Stimulated activated CD4-positive, alpha-beta T cell treated with anti-CD3 and anti-CD28 coated beads, Interleukin-2, amount 100 ng/mL, for 48 hours (primary cell): ENCODE measurements at regions not wholly inside any gene's neighbourhood (a gene's known extent, or its start where the extent isn't known, plus 50 kb on each side); places are given as distances from the start of the nearest gene placed in this dataset.
"Not testable (repeated sequence)": the region's sequence is repeated elsewhere in the genome, so short reads cannot be mapped to it uniquely, and the experiment has no call there.

ENCODE experiments used
- DNase-seq, 2 donors: peaks; one replicate each; pipeline ENCODE4 v3.0.0-alpha.2; 2020

GRCh38 chr9:110129425-110129824 is 78.5 kb downstream of the C9orf152 start:
- no peak for DNase-seq

- no peak for DNase-seq
Measured at GRCh38 chr9:110130211-110130610, 77.7 kb downstream of the C9orf152 start.

GRCh38 chr9:110130791-110131416 is 77.1 kb downstream of the C9orf152 start:
- DNase-seq, result no peak

- DNase-seq, result no peak
Measured at GRCh38 chr9:110131499-110131898, 76.5 kb downstream of the C9orf152 start.

GRCh38 chr9:110132531-110132930 is 75.4 kb downstream of the C9orf152 start:
- not testable (repeated sequence) for DNase-seq

GRCh38 chr9:110133059-110133458 is 74.9 kb downstream of the C9orf152 start:
- no peak for DNase-seq

GRCh38 chr9:110133608-110134210 is 74.2 kb downstream of the C9orf152 start:
- no peak for DNase-seq

GRCh38 chr9:110135846-110136245 is 72.1 kb downstream of the C9orf152 start:
- no peak for DNase-seq

- DNase-seq, result no peak
Measured at GRCh38 chr9:110136802-110137201, 71.2 kb downstream of the C9orf152 start.

- DNase-seq, result no peak
Measured at GRCh38 chr9:110140276-110140675, 67.7 kb downstream of the C9orf152 start.

- no peak for DNase-seq
Measured at GRCh38 chr9:110141227-110141793, 66.6 kb downstream of the C9orf152 start.

GRCh38 chr9:110142253-110142652 is 65.7 kb downstream of the C9orf152 start:
- DNase-seq, result no peak

- no peak for DNase-seq
Measured at GRCh38 chr9:110142868-110143481, 65.0 kb downstream of the C9orf152 start.

GRCh38 chr9:110143485-110143884 is 64.5 kb downstream of the C9orf152 start:
- DNase-seq, result no peak

- DNase-seq, result peak in 1 of 2 donors; percentile 18
Measured at GRCh38 chr9:110143950-110144545, 63.9 kb downstream of the C9orf152 start.

GRCh38 chr9:110146373-110146772 is 61.6 kb downstream of the C9orf152 start:
- DNase-seq, result no peak

GRCh38 chr9:110148384-110148783 is 59.6 kb downstream of the C9orf152 start:
- DNase-seq, result peak; percentile 44 to 47

GRCh38 chr9:110148891-110149290 is 59.1 kb downstream of the C9orf152 start:
- DNase-seq, result no peak
